PC-9 (cell line): ENCODE measurements at regions not wholly inside any gene's neighbourhood (a gene's known extent, or its start where the extent isn't known, plus 50 kb on each side); places are given as distances from the start of the nearest gene placed in this dataset.

Source experiments
- BruUV-seq: library from RNA; stranded (reverse); fragments of 400-500 nt; replicated peaks from 2 replicates; lab custom pipeline; 2021; lab: Mats Ljungman, UMichigan
- CTCF ChIA-PET: fragments of 300-600 bp; sonication (Branson Sonifier 250); formaldehyde crosslinking; loops from one replicate; lab custom pipeline; 2022; ENCODE audit warnings: antibody characterized with exemption; lab: Charles Lee
- POLR2A ChIA-PET: fragments of 300-600 bp; sonication (Branson Sonifier 250); formaldehyde crosslinking; loops from one replicate; lab custom pipeline; 2022; ENCODE audit warnings: antibody characterized with exemption; ENCODE audit not compliant: unreplicated experiment; lab: Charles Lee
- DNase-seq, 2 experiments: peaks; one replicate each; pipeline versions ENCODE4 v3.0.0 to v3.0.0-alpha.2; 2015 to 2022; ENCODE audit warnings: mixed read lengths in 1 of 2
- H2AFZ ChIP-seq: fragments of 200-600 bp; sonication (generic); 2 replicates; pipeline ENCODE4 v1.8.1; 2017; ENCODE audit warnings: antibody characterized with exemption
- H3F3A ChIP-seq: fragments of 200-600 bp; sonication (generic); 2 replicates; pipeline ENCODE4 v1.8.1; 2017; ENCODE audit warnings: antibody characterized with exemption, mild to moderate bottlenecking, low read depth; ENCODE audit not compliant: insufficient read depth
- H3K27ac ChIP-seq: fragments of 200-600 bp; sonication (generic); 2 replicates; pipeline ENCODE4 v1.6.1; 2016; ENCODE audit warnings: mixed run types
- H3K27me3 ChIP-seq: fragments of 200-600 bp; sonication (generic); 2 replicates; pipeline ENCODE4 v1.6.1; 2016; ENCODE audit warnings: low read depth, mixed run types; ENCODE audit not compliant: insufficient read depth
- H3K36me3 ChIP-seq: fragments of 200-600 bp; sonication (generic); 2 replicates; pipeline ENCODE4 v1.6.1; 2016; ENCODE audit warnings: low read depth, mixed run types
- H3K4me1 ChIP-seq: fragments of 200-600 bp; sonication (generic); replicated peaks from 2 replicates; pipeline ENCODE4 v1.6.1; 2016; ENCODE audit warnings: mixed run types; ENCODE audit not compliant: insufficient read depth
- H3K4me2 ChIP-seq: fragments of 200-600 bp; sonication (generic); 2 replicates; pipeline ENCODE4 v1.6.1; 2017; ENCODE audit warnings: mixed run types
- H3K4me3 ChIP-seq: fragments of 200-600 bp; sonication (generic); 2 replicates; pipeline ENCODE4 v1.6.1; 2016; ENCODE audit warnings: mixed run types
- H3K79me2 ChIP-seq: fragments of 200-600 bp; sonication (generic); 2 replicates; pipeline ENCODE4 v1.6.1; 2017; ENCODE audit warnings: low read depth, mixed run types
- H3K9me2 ChIP-seq: fragments of 200-600 bp; sonication (generic); 2 replicates; pipeline ENCODE4 v1.8.1; 2017; ENCODE audit warnings: mild to moderate bottlenecking; ENCODE audit not compliant: insufficient read depth
- H3K9me3 ChIP-seq: fragments of 200-600 bp; sonication (generic); 2 replicates; pipeline ENCODE4 v1.8.1; 2016; ENCODE audit warnings: low read depth; ENCODE audit not compliant: insufficient read depth
- H4K20me1 ChIP-seq: fragments of 200-600 bp; sonication (generic); 2 replicates; pipeline ENCODE4 v1.8.1; 2017; ENCODE audit not compliant: insufficient read depth
- CTCF ChIP-seq: fragments of 200-600 bp; sonication (generic); conservative IDR thresholded peaks from 2 replicates; pipeline ENCODE4 v1.6.1; 2017; ENCODE audit warnings: mixed run types, antibody characterized with exemption, mild to moderate bottlenecking, moderate library complexity
- EZH2 ChIP-seq: fragments of 200-600 bp; sonication (generic); IDR thresholded peaks from 2 replicates; pipeline ENCODE4 v1.8.0; 2017; ENCODE audit warnings: antibody characterized with exemption, low read depth
- intact Hi-C: fragments of 100-400 bp; cut with micrococcal nuclease; formaldehyde crosslinking; loops from one replicate; pipeline ENCODE4 v1.10.0; 2022; ENCODE audit not compliant: unreplicated experiment

GRCh38 chr5:159861086-159861485 lies 55.2 kb upstream of the ADRA1B start:
- H3K9me2 ChIP-seq = no peaks in the 10 kb centered on the region
- intact Hi-C loops = no loop called here
- no peak for DNase-seq
- H3K27me3 ChIP-seq = no peaks in the 10 kb centered on the region
- H3K36me3 ChIP-seq = no peaks in the 10 kb centered on the region
- H4K20me1 ChIP-seq = no peaks in the 10 kb centered on the region
- H3K4me3 ChIP-seq = no peak overlapping the region
- no peaks in the 10 kb centered on the region for H3K9me3 ChIP-seq
- CTCF ChIA-PET = no interaction called here
- no TSS peak for BruUV-seq
- TF ChIP-seq CTCF = no peak
- TF ChIP-seq EZH2 = no peak
- no peak overlapping the region for H3K4me2 ChIP-seq
- no peak overlapping the region for H3K27ac ChIP-seq
- H3K79me2 ChIP-seq = no peaks in the 10 kb centered on the region
- POLR2A ChIA-PET = no interaction called here
- H2AFZ ChIP-seq = no peak overlapping the region
- 0 out of 2 replicates have a peak, but pooled peaks cover 8% of the 10 kb centered on the region for H3K4me1 ChIP-seq
- no peaks in the 10 kb centered on the region for H3F3A ChIP-seq

- Histone ChIP-seq H3F3A (no peaks in the 10 kb centered on the region), H3K27ac (no peak overlapping the region), H2AFZ (no peak overlapping the region), H3K4me3 (no peak overlapping the region), H4K20me1 (no peaks in the 10 kb centered on the region), H3K9me2 (no peaks in the 10 kb centered on the region), H3K79me2 (no peaks in the 10 kb centered on the region), H3K27me3 (no peaks in the 10 kb centered on the region), H3K4me2 (no peak overlapping the region), H3K9me3 (peaks cover 4% of the 10 kb centered on the region; the same call in 1 of the 2 replicates), H3K4me1 (0 out of 2 replicates have a peak, but pooled peaks cover 8% of the 10 kb centered on the region), H3K36me3 (no peaks in the 10 kb centered on the region)
- TF ChIP-seq CTCF = no peak
- TF ChIP-seq EZH2 = no peak
- no TSS peak for BruUV-seq
- intact Hi-C loops = no loop called here
- ChIA-PET CTCF (no interaction called here), POLR2A (no interaction called here)
- DNase-seq = no peak
Observed at GRCh38 chr5:159864885-159865691, 51.2 kb upstream of the ADRA1B start.

GRCh38 chr5:159866093-159866492 lies 50.2 kb upstream of the ADRA1B start:
- Histone ChIP-seq H3K4me2 (no peak overlapping the region), H3K4me3 (no peak overlapping the region), H3K4me1 (0 out of 2 replicates have a peak, but pooled peaks cover 8% of the 10 kb centered on the region), H3K27ac (no peak overlapping the region), H3K9me2 (no peaks in the 10 kb centered on the region), H3K36me3 (no peaks in the 10 kb centered on the region), H3K9me3 (peaks cover 4% of the 10 kb centered on the region; the same call in 1 of the 2 replicates), H3K27me3 (no peaks in the 10 kb centered on the region), H3F3A (no peaks in the 10 kb centered on the region), H4K20me1 (no peaks in the 10 kb centered on the region), H2AFZ (no peak overlapping the region), H3K79me2 (no peaks in the 10 kb centered on the region)
- intact Hi-C loops = no loop called here
- DNase-seq = no peak
- no TSS peak for BruUV-seq
- TF ChIP-seq CTCF = no peak
- TF ChIP-seq EZH2 = no peak
- CTCF ChIA-PET = no interaction called here
- POLR2A ChIA-PET = no interaction called here
